NCI-H526 (cell line): ENCODE measurements at regions not wholly inside any gene's neighbourhood (a gene's known extent, or its start where the extent isn't known, plus 50 kb on each side); places are given as distances from the start of the nearest gene placed in this dataset.
"Not testable (repeated sequence)": the region's sequence is repeated elsewhere in the genome, so short reads cannot be mapped to it uniquely, and the experiment has no call there.

Experiments
- DNase-seq, 2 experiments: peaks; one replicate each; lab custom pipeline; 2025; lab: John Stamatoyannopoulos, UW

DNA sequence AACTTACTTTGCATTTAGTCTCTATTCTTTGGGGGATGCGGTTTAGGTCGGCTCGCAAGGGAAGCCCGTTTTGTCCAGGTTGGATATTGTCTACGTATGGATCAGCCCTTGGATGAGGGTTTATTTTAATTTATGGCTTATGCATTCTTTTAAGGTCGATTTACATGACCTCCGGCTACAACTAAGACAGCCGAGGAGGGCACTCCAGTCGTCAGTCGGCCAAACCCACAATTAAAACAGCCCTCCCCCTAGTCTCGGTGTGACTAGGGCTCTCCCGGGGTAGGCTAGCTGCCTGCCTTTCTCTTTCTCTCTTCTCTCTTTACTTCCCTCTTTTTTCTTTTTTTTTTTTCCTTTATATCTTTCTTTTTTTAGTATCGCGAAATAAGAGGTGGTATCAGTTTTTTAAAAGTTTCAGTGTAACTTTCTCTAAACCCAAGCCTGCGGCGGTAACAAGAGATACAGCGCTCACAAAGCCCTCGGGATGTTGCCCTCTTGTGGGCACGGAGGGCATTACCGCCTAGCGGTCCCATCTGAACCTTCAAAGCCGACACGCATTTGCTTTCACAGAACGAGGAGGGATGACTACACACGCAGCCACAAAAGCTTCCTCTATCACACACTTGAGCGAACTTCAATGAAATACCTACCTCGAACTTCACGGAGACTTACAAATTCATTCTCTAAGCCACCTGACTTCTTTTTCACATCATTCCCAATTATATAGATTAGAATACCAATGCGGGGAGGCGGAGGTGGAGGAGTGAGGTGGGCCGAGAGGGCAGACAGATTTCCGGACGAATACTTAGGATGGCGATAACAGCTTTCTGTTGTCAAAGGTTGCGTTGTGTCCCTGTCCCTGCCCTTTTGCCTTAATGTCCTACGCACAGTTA is 132.3 kb upstream of the C11orf58 start:
- DNase-seq = peak; percentile 89 to 95

DNA sequence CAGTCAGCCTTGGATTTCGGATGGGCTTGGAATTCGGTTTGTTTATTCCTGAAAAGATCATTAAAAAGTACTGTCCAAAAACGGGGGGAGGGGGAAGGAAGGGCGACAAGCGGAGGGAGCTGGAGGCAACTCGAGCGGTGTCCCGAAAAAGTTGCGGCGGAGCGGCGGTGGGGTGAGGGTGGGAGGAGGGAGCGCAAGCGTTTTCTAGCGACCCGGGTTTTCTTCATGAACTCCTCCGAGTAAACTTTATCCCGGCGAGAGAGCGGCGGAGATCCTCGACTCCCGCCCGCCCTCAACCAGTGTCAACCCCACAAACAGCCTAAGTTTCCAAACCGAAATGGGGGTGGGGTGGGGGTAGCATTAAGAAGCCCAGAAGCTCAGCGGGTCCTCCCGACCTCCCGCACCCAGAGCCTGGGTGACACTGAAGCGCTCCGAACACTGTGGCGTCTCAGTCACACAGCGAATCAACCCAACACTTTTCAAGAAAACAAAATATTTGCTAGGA is 133.0 kb upstream of the C11orf58 start:
- DNase-seq = peak; percentile 36 to 73

DNA sequence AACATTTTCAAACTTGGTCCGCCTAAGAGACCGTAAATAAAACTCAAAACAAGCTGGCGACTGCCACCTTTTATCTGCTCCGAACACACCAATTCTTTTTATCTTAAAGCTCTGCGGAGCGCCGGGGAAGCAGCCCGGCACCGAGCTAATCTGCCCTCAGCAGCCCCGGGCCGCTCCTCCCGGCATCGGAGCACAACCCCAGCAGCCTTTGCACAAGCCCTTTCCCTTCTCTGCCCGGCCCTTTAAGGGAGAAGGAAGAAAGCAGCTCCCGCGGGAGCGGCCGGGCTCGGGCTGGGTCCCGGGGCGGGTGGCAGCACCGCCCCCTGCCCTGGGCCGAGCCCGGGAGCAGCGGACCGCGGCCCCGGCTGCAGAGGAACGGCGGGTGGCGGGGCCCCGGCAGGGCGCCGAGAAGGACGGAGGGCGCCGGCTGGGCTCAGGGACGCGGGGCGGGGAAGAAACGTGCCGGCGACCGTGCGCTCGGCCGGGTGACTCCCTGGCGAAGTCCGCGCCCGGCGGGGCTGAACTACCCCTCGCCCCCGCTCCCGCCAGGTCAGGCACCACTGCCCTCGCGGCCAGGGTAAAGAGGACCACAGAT is 133.6 kb upstream of the C11orf58 start:
- DNase-seq = peak; percentile 65 to 88

DNA sequence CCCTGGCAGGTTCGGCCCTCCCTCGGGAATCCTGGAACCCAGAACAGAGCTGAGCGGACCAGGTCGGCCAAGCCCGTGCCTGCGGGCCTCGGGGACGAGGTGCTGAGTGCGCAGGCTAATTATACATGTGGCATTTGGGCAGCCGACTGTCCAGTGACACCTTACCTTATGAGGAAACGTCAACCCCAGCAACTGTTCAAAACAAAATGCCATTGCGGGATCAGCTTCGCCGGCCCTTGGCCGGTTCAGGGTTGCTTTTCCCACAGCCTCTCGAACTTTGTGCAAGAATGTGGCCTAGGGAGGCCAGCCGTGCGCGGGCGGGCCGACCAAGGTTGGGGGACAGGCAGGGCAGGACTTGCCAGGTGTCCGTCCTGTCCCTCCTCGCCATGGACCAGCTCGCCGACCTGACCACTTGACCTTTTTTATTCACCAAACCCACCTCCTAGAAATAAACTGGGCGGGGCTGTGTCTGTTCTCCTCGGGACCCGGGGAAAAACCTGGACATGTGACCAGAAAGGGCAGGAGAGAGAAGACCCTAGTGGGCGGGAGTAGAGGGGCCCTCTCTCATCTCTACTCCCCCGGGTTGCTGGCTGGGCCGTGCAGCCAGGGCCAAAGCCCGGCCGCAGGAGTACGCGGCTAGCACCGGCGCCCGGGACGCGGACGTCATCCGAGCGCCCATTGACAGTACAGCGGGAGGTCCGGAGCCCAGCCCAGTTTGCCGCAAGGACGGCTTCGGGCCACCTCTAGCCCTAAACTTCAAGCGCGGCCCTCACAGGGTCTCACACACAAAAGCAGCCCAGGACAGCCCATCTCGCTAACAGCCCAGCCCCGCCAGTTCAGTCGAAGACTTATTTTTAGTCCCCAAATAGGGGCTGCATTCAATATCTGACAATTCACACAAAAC is 134.3 kb upstream of the C11orf58 start:
- DNase-seq = peak in 1 of 2 experiments; percentile 70

DNA sequence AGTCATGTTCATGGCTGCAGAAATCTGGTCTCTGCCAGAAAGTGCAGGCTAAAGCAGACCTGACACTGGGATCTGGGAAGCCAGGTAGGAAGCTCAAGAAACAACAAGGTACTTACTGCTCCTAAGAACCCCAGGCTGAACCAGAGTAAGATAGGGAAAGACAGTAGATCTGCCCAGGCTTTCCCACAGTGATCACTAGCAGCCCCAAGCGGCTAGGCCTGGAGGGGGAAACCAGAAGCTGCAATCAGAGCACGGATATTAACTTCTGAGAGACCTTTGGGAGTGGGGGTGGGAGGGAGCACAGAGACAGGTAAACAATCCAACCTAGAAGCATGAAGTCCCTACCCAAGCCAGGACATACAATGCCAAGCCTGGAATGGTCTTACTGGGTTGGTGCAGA is 135.2 kb upstream of the C11orf58 start:
- no peak for DNase-seq

DNA sequence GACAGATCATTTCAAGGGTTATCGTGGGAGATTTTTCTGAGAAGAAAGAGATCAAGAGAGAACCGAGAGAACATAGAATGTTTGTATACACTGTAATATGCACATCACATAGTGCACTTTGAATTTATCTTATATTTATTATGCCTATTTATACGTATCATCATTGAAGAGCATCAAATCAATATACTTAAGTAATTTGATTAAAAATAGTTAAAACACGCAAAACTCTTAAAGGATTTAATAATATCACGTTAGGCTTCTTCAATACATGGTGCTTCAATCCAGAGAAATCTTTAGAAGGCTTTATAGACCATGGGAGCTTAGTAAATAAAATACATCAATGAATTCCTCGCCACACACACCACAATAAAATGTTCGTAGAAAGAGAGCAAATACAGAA is 139.5 kb upstream of the C11orf58 start:
- no peak for DNase-seq

DNA sequence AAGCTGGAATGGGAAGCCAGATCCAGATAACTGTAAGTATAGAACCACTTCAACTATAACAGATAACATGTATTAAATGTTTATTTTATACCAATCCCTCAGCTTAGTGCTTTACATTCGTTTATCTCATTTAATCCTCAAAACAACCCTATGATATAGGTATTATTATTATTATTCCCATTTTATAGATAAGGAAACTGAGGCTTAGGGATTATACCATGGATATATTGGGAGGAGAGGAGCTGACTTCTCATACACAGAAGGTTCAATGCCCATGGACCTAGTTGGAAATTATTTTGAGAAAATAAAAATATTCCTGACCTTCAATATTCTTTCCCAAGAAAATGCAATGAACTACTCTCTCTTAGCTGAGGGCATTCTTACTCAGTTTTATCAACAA is 140.4 kb upstream of the C11orf58 start:
- no peak for DNase-seq

DNA sequence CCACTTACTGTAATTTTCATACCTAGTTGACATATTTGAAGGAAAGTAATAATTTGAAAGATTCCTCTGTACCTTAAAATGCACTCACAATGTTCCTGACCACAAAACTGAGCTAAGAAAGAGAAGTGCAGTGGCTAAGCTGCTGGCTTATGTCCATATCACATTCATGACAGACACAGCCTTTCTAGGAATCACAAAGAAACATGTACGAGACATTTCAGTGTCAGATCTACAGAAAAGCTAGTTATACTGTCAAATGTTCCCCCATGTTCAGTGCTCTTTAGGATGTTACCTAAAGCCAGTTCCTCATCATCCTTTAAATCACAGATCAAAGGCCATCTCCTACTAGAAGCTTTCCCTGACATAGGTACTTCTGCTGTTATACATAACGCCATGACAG is 142.2 kb upstream of the C11orf58 start:
- no peak for DNase-seq

DNA sequence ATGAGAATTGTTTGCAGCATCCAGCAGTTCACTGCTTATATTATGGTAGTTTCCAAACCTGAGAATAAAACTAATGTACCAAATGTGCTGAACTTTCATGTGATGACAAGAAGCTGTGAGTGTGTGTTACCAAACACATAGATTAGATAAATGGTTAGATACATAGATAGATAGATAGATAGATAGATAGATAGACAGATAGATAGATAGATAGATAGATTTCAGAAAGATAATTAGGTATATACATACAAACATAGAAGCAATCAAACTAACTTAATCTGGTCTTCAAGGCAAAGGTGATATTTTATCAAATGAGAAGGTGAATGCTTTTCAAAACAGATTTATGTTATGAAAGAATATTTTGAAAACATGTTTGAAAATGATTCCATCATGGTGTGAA is 147.3 kb upstream of the C11orf58 start:
- DNase-seq = no peak

DNA sequence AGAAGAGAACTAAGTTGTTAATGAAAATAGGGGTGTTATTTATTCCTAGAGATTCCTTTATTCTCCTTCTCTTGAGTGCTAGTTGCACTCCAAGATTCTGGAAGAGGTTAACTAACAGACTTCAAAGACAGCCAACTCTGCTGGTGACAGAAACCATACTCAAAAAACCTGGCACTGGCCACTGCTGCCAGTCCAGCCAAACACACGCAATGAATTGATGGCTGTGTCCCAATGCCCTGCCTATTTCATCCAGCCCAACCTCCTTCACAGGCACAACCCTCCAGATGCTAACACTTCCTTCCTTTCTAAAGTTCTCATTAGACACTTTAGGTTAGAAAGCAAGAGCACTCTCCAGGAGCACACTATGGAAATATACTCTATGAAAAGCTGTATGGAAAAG is 150.8 kb upstream of the C11orf58 start:
- DNase-seq = no peak

DNA sequence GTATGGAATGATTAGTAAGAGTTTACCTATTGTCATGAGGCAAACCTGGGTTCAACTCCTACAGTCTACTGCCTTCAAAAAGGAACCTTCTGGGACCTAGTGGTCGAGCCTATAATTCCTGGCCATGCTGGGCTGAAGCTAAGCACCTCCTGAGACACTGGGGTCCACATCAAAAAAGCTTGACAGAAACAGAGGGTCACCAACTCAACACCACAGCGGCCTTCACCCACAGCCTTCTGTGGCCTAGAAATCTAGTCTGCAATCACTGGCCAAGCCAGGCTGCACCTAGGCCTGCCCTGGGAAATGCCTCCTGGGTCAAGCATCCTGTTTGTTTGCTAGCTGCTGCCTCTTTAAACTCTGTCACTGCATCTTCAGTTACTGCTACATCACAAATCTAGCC is 153.9 kb upstream of the C11orf58 start:
- no peak for DNase-seq

DNA sequence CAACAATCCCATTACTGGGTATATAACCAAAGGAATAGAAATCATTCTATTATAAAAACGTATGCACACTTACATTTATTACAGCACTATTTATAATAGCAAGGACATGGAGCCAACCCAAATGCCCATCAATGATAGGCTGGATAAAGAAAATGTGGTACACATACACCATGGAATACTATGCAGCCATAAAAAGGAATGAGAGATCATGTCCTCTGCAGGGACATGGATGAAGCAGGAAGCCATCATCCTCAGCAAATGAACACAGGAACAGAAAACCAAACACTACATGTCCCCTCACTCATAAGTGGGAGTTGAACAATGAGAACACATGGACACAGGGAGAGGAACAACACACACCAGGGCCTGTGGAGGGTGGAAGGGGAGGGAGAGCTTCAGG is 157.4 kb upstream of the C11orf58 start:
- not testable (repeated sequence) for DNase-seq

DNA sequence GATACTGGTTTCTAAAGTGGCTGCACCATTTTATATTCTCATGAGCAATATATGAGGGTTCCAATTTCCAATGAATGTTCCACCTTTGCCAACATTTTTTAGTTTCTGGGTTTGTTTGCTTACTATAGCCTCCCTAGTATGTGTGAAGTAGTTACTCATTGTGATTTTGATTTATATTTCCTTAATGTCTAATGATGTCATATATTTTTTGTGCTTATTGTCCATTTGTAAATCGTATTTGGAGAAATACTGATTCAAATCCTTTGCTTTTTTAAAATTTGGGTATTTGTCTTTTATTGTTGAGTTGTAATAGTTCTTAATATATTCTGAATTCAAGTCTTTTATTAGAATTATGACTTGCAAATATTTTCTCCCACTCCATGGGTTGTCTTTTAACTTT is 161.0 kb upstream of the C11orf58 start:
- DNase-seq = no peak

DNA sequence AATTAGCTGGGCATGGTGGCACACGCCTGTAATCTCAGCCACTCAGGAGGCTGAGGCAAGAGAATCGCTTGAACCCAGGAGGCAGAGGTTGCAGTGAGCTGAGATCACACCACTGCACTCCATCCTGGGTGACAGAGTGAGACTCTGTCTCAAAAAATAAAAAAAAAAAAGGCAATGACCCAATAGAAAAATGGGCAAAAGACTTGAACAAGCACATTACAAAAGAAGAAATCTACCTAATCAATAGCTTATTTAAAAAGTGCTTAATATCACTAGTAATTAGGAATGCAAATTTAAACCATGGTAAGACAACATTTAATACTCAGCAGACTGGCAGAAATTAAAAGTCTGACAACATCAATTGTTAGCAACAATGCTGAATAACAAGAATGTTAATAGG is 163.6 kb upstream of the C11orf58 start:
- not testable (repeated sequence) for DNase-seq

DNA sequence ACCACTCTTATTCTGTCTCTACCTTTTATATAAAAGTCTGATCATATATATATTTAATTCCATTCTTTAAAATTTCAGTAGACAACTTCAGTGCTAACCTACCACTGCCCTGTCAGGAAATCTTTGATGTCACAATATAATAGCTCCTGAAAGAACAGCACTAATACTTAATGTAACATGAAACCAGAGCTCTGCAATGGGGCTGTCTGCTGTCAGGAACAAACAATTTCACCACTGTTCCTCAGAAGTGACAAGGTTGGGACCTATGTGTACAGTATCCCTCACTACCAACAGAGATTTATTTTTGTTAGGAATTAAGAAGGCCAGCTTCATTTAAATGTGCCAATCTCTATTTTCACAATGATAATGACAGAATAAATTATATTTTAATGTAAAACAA is 165.5 kb upstream of the C11orf58 start:
- peak in 1 of 2 experiments; percentile 17 for DNase-seq

DNA sequence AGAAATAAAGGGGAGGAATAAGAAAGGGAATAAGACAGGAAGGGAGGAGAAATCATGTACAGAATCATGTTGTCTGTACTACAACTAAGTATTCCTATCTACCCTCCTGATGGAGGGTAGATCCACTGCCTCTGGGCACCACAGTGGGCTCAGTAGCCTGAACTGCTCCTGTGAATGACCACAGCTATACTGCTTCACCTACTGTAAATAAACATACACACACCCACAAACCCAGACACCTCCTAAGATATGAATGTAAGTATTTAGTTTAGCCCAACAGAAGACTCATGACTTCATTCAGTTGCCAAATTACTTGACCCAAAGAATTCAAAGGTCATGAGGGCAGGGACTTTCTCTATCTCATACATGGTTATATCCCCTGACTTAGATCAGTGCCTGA is 177.3 kb upstream of the C11orf58 start:
- DNase-seq = no peak

DNA sequence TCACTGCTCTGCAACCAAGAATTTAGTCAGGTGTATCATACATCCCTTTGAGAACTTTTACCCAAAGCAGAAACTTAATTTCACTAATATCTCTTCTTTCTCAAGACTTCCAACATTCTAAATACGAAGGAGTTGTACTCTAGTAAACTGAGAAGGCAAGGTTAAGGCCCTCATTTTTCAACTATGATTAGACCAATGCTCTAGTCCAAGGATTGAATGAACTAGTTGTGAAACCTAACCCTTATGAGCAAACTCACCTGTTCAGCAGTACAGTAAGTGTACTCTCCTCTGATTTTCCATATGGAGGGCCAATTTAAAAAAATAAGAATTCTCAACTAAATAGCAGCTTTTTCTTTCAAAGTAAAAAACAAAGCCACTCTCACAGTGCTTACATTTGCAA is 180.0 kb upstream of the C11orf58 start:
- no peak for DNase-seq

DNA sequence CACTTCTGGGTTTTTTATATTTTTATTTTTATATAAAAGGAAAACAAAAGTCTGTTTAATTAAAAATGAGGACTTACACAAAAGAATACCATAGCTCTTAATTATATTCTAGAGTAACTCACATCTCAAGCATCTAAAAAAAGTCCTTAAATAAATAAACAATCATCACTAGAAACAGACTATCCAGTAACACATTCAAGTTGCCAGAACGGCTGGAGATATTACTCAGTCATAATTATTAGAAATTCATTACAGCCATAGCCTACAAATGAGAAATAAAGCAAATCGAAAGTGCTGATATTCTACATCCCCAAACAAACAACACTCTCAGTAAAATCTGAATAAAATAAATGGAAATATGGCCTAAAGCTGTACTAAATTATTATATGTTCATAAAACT is 182.5 kb upstream of the C11orf58 start:
- DNase-seq = no peak

DNA sequence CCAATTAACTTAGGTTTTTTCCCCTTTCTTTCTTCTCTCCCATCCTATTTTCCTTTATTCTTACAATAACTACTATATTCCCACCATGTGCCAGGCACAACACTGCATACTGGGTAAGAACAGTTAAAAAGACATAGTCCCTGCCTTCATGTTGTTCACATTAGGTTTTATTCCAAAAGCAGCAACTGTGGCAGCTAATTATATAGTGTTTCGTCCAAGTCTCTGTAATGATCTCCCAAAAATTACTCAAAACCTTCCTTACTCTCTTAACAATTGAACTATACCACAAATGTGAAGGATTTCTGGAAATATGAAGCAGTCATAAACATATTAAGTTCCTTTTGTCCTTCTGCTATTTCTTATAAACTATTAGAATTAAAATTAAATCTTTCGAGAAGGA is 184.1 kb upstream of the C11orf58 start:
- no peak for DNase-seq

DNA sequence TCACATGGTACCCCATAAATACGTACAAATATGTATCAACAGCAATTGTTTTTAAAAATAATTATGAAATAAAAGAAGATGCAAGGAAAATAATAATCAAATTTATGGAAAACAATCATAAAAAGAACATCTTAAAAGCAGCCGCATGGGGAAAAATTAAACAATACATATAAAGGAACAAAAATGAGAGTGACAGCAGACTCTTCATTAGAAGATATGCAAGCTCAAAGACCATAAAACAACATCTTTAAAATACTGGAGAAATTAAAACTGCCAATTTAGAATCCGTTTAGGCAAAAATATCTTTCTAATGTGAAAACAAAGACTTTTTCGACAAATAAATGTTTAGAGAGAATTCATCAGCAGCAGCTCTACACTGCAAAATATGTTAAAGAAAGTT is 190.6 kb upstream of the C11orf58 start:
- DNase-seq = no peak

DNA sequence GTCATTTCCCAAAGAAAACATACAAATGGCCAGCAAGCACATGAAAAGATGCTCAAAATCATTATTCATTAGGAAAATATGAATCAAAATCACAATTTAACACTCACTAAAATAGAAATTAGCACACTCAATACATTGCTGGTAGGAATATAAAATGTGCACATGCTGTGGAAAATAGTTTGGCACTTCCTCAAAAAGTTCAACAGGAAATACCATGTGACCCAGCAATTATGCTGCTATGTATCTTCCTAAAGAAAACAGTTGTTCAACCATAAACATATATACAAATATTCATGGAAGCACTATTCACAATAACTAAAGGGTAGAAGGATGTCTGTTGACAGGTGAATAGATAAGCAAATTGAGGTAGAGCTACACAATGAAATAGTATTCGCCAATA is 187.3 kb upstream of the SOX6 start:
- no peak for DNase-seq

DNA sequence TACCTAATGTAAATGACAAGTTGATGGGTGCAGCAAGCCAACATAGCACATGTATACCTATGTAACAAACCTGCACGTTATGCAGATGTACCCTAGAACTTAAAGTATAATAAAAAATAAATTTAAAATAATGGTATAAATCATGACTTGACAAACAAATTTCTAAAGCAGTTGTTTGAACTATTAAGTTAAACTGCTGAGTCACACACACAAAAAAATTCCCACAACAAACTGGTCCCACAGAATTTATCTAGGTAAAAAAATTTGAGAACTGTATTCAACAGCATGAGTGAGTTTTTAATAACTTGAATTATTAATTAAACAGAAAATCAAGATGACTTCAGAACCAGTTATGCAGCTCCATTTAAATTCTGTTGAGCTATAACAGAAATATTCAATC is 186.0 kb upstream of the SOX6 start:
- DNase-seq = no peak
